Activated CD8-positive, alpha-beta T cell treated with anti-CD3 and anti-CD28 coated beads for 36 hours (primary cell): ENCODE measurements at regions not wholly inside any gene's neighbourhood (a gene's known extent, or its start where the extent isn't known, plus 50 kb on each side); places are given as distances from the start of the nearest gene placed in this dataset.

ENCODE experiments used
- ATAC-seq: fragments of 200-7000 bp; cut with Tn5 transposase; one replicate; pipeline ENCODE4 v1.10.0; 2021; ENCODE audit warnings: mild to moderate bottlenecking, moderate library complexity
- CTCF ChIA-PET: fragments of 350-600 bp; sonication (Branson Sonifier 250); formaldehyde crosslinking; loops from one replicate; lab custom pipeline; 2021; ENCODE audit warnings: antibody characterized with exemption; lab: Charles Lee
- POLR2A ChIA-PET: fragments of 350-600 bp; sonication (Branson Sonifier 250); formaldehyde crosslinking; loops from one replicate; lab custom pipeline; 2021; ENCODE audit warnings: antibody characterized with exemption; lab: Charles Lee
- DNase-seq: peaks from one replicate; pipeline ENCODE4 v3.0.0-alpha.2; 2020
- H3K27ac Mint-ChIP-seq: one replicate; pipeline ENCODE4 v1.8.0; 2021; ENCODE audit warnings: mild to moderate bottlenecking, mixed read lengths
- H3K27me3 Mint-ChIP-seq: one replicate; pipeline ENCODE4 v1.8.0; 2021; ENCODE audit warnings: mixed read lengths
- H3K36me3 Mint-ChIP-seq: one replicate; pipeline ENCODE4 v1.8.0; 2021; ENCODE audit warnings: low read depth, mixed read lengths
- H3K4me1 Mint-ChIP-seq: one replicate; pipeline ENCODE4 v1.8.0; 2021; ENCODE audit warnings: low read depth, mixed read lengths
- H3K4me3 Mint-ChIP-seq: one replicate; pipeline ENCODE4 v1.8.0; 2021; ENCODE audit warnings: mild to moderate bottlenecking, moderate library complexity, mixed read lengths
- H3K9me3 Mint-ChIP-seq: one replicate; pipeline ENCODE4 v1.8.0; 2021; ENCODE audit warnings: mixed read lengths
- intact Hi-C: fragments of 100-400 bp; cut with micrococcal nuclease; formaldehyde crosslinking; loops from one replicate; pipeline ENCODE4 v1.10.0; 2022
- TF ChIP-seq, protein P1 (sequence below): fragments of 200-600 bp; IDR thresholded peaks from one replicate; pipeline ENCODE4 v1.8.0; 2022; ENCODE audit warnings: antibody characterized with exemption, mild to moderate bottlenecking

GRCh38 chr3:132966374-132966773 is 71.8 kb upstream of the TMEM108 start:
- TF ChIP-seq, protein P1, sequence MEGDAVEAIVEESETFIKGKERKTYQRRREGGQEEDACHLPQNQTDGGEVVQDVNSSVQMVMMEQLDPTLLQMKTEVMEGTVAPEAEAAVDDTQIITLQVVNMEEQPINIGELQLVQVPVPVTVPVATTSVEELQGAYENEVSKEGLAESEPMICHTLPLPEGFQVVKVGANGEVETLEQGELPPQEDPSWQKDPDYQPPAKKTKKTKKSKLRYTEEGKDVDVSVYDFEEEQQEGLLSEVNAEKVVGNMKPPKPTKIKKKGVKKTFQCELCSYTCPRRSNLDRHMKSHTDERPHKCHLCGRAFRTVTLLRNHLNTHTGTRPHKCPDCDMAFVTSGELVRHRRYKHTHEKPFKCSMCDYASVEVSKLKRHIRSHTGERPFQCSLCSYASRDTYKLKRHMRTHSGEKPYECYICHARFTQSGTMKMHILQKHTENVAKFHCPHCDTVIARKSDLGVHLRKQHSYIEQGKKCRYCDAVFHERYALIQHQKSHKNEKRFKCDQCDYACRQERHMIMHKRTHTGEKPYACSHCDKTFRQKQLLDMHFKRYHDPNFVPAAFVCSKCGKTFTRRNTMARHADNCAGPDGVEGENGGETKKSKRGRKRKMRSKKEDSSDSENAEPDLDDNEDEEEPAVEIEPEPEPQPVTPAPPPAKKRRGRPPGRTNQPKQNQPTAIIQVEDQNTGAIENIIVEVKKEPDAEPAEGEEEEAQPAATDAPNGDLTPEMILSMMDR = no peak

GRCh38 chr3:132964266-132964665 is 73.9 kb upstream of the TMEM108 start:
- H3K9me3 Mint-ChIP-seq = no peaks in the 10 kb centered on the region
- no peak overlapping the region for H3K27ac Mint-ChIP-seq
- no peaks in the 10 kb centered on the region for H3K27me3 Mint-ChIP-seq
- no peak for ATAC-seq
- H3K36me3 Mint-ChIP-seq = no peaks in the 10 kb centered on the region
- intact Hi-C loops = no loop called here
- ChIA-PET POLR2A (no interaction called here), CTCF (no interaction called here)
- H3K4me1 Mint-ChIP-seq = no peaks in the 10 kb centered on the region
- no peak for DNase-seq
- TF ChIP-seq, protein P1 = no peak
- H3K4me3 Mint-ChIP-seq = no peak overlapping the region

More at GRCh38 chr3:132966374-132966773, 71.8 kb upstream of the TMEM108 start:
- Mint-ChIP-seq H3K9me3 (no peaks in the 10 kb centered on the region), H3K27ac (no peak overlapping the region), H3K4me3 (no peak overlapping the region), H3K36me3 (no peaks in the 10 kb centered on the region), H3K27me3 (no peaks in the 10 kb centered on the region), H3K4me1 (no peaks in the 10 kb centered on the region)
- ChIA-PET POLR2A (no interaction called here), CTCF (no interaction called here)
- DNase-seq = no peak
- intact Hi-C loops = no loop called here
- ATAC-seq = no peak

DNA sequence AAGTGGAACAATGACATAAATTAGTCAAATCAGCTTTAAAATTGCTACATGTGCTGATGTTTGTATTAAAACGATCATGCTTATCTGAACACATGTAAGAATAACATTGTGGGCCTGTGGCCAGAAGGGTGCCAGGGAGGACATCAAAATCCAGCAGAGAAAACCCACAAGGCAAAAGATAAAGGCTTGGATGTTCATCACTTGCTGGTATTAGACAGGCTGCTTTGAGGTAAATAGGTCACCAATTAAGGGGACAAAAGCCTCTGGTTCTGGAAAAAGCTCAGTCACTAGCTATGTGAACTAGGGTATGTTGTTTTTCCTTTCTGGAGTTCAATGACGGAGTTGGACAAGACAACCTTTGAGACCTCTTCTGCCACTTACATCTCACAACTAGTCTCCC is 74.4 kb upstream of the TMEM108 start:
- Mint-ChIP-seq H3K4me3 (no peak overlapping the region), H3K36me3 (no peaks in the 10 kb centered on the region), H3K27me3 (no peaks in the 10 kb centered on the region), H3K4me1 (no peaks in the 10 kb centered on the region), H3K27ac (no peak overlapping the region), H3K9me3 (no peaks in the 10 kb centered on the region)
- CTCF ChIA-PET = no interaction called here
- POLR2A ChIA-PET = no interaction called here
- DNase-seq (no peak), ATAC-seq (no peak)
- intact Hi-C loops = no loop called here
- TF ChIP-seq, protein P1 = no peak

- ChIA-PET POLR2A (no interaction called here), CTCF (no interaction called here)
- no peak for DNase-seq
- no peak for ATAC-seq
- H3K4me3 Mint-ChIP-seq = no peak overlapping the region
- no peak overlapping the region for H3K27ac Mint-ChIP-seq
- TF ChIP-seq, protein P1 = no peak
- H3K4me1 Mint-ChIP-seq = no peaks in the 10 kb centered on the region
- no peaks in the 10 kb centered on the region for H3K9me3 Mint-ChIP-seq
- intact Hi-C loops = no loop called here
- H3K36me3 Mint-ChIP-seq = no peaks in the 10 kb centered on the region
- H3K27me3 Mint-ChIP-seq = peaks cover 2% of the 10 kb centered on the region
These were observed 76.2 kb upstream of the TMEM108 start for GRCh38 chr3:132961991-132962390.

DNA sequence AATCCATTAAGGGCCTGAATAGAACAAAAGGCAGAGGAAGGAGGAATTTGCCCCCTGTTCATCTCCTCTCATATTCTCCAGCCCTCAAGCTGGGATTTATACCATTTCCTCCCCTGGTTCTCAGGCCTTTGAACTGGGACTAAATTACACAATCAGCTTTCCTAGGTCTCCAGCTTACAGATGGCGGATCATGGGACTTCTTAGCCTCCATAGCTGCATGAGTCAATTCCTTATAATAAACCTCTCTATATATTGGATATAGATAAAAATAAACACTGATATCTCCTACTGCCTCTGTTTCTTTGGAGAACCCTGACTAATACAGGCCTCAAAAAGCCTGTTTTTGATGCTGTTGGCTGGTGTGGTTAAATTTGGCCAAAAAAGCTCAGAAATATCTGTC is 84.5 kb upstream of the TMEM108 start:
- peaks cover 4% of the 10 kb centered on the region for H3K27me3 Mint-ChIP-seq
- TF ChIP-seq, protein P1 = no peak
- no peak for ATAC-seq
- CTCF ChIA-PET = no interaction called here
- no peaks in the 10 kb centered on the region for H3K36me3 Mint-ChIP-seq
- H3K27ac Mint-ChIP-seq = no peak overlapping the region
- H3K4me3 Mint-ChIP-seq = no peak overlapping the region
- intact Hi-C loops = no loop called here
- H3K4me1 Mint-ChIP-seq = no peaks in the 10 kb centered on the region
- no peaks in the 10 kb centered on the region for H3K9me3 Mint-ChIP-seq
- POLR2A ChIA-PET = no interaction called here
- DNase-seq = no peak
